PFSK-1 (cell line): ENCODE measurements at regions not wholly inside any gene's neighbourhood (a gene's known extent, or its start where the extent isn't known, plus 50 kb on each side); places are given as distances from the start of the nearest gene placed in this dataset.

Experiments
- FOXP2 ChIP-seq: optimal IDR thresholded peaks from 2 replicates; pipeline ENCODE3; 2011; ENCODE audit warnings: borderline replicate concordance, control low read depth, inconsistent platforms; ENCODE audit not compliant: insufficient read depth; ENCODE audit errors: extremely low read length, extremely low read depth
- POLR2AphosphoS5 ChIP-seq: IDR thresholded peaks from 2 replicates; pipeline ENCODE4 v1.6.1; 2012; ENCODE audit warnings: low read depth, mild to moderate bottlenecking, control low read depth, low read length, moderate library complexity
- REST ChIP-seq, 2 experiments: IDR thresholded peaks; 2 replicates each; pipeline versions ENCODE4 v1.6.1 to v1.8.0; 2011 to 2012; ENCODE audit warnings: low read depth in 2 of 2, low read length in 2 of 2, control low read depth in 1 of 2, inconsistent platforms in 1 of 2, mild to moderate bottlenecking in 1 of 2, moderate library complexity in 1 of 2; ENCODE audit not compliant: insufficient read depth in 1 of 2
- SIN3A ChIP-seq: IDR thresholded peaks from 2 replicates; pipeline ENCODE4 v1.6.1; 2012; ENCODE audit warnings: mild to moderate bottlenecking, low read length, moderate library complexity, borderline replicate concordance; ENCODE audit not compliant: insufficient read depth
- TAF1 ChIP-seq: IDR thresholded peaks from 2 replicates; pipeline ENCODE4 v1.6.1; 2012; ENCODE audit warnings: low read length, control low read depth, borderline replicate concordance; ENCODE audit not compliant: insufficient read depth

GRCh38 chr3:71900057-71900456 is 115.1 kb upstream of the PROK2 start:
- TF ChIP-seq POLR2AphosphoS5 (no peak), SIN3A (no peak), TAF1 (no peak), REST (IDR thresholded peaks at IDR 0.05; ENCODE audit: insufficient read depth in 1 of 2, low read depth in 2 of 2, low read length in 2 of 2) (no peak), FOXP2 (no peak)
